ENCODE measurements at regions not wholly inside any gene's neighbourhood (a gene's known extent, or its start where the extent isn't known, plus 50 kb on each side); places are given as distances from the start of the nearest gene placed in this dataset.

DNA sequence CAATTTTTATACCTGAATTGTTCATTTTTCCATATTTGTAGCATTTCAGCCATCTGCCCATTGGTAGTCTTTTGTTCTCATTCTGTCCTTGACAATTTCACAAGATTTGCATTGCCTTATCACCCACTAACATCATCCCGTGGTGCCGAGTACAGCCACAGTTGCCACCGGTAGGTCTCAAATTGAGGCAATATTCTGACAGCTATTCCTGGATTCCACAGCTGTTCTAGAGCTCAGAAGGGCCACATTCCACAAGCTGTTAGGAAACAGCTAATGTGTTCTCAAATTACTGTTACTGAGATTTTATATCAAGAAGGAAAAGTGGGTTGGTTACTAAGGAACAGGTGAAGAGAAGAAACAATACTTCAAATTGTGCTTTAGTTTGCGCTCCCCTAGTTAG, 178.8 kb downstream of the RPRM start:
- DNase-seq (no peak), ATAC-seq (no peak)
- Histone ChIP-seq H3K9me3 (no peaks in the 10 kb centered on the region), H3K27ac (no peak overlapping the region), H3K4me1 (no peaks in the 10 kb centered on the region), H3K4me3 (no peak overlapping the region), H3K27me3 (no peaks in the 10 kb centered on the region), H3K36me3 (no peaks in the 10 kb centered on the region)
- WGBS (ENCODE audit: insufficient coverage, low coverage, low lambda C conversion rate, missing lambda C conversion rate) = 80% methylated on average over 4 of the region's 4 CpGs
- TF ChIP-seq POLR2A (IDR thresholded peaks at IDR 0.05) = no peak
- TF ChIP-seq, protein P1, sequence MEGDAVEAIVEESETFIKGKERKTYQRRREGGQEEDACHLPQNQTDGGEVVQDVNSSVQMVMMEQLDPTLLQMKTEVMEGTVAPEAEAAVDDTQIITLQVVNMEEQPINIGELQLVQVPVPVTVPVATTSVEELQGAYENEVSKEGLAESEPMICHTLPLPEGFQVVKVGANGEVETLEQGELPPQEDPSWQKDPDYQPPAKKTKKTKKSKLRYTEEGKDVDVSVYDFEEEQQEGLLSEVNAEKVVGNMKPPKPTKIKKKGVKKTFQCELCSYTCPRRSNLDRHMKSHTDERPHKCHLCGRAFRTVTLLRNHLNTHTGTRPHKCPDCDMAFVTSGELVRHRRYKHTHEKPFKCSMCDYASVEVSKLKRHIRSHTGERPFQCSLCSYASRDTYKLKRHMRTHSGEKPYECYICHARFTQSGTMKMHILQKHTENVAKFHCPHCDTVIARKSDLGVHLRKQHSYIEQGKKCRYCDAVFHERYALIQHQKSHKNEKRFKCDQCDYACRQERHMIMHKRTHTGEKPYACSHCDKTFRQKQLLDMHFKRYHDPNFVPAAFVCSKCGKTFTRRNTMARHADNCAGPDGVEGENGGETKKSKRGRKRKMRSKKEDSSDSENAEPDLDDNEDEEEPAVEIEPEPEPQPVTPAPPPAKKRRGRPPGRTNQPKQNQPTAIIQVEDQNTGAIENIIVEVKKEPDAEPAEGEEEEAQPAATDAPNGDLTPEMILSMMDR (IDR thresholded peaks at IDR 0.05) = no peak
- intact Hi-C loops (cut with DNase I) = no loop called here

DNA sequence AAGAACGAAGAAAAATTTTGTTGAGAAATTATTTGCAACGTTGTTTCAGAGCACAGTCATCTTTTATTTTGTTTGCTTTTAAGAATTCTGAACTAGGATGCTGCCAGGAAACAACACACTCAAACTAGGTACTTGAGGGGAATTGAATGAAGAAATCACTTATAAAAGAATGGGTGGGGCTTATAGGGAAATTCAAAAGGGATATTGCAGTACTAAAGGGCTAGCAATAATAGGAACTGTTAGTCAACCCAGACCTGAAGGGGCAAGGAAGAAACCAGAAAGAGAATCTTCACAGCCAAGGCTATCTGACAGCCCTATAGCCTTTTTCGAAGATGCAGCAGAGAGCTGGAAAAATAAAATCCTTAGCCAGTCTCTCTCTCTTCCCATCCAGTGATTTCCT, 179.3 kb downstream of the RPRM start:
- Histone ChIP-seq H3K27me3 (no peaks in the 10 kb centered on the region), H3K36me3 (no peaks in the 10 kb centered on the region), H3K4me3 (no peak overlapping the region), H3K9me3 (no peaks in the 10 kb centered on the region), H3K4me1 (no peaks in the 10 kb centered on the region), H3K27ac (no peak overlapping the region)
- DNase-seq = no peak
- no peak for ATAC-seq
- TF ChIP-seq POLR2A (IDR thresholded peaks at IDR 0.05) = no peak
- TF ChIP-seq, protein P1 (IDR thresholded peaks at IDR 0.05) = no peak
- intact Hi-C loops (cut with DNase I) = no loop called here
- 27% methylated on average over 3 of the region's 3 CpGs for WGBS (ENCODE audit: insufficient coverage, low coverage, low lambda C conversion rate, missing lambda C conversion rate)

DNA sequence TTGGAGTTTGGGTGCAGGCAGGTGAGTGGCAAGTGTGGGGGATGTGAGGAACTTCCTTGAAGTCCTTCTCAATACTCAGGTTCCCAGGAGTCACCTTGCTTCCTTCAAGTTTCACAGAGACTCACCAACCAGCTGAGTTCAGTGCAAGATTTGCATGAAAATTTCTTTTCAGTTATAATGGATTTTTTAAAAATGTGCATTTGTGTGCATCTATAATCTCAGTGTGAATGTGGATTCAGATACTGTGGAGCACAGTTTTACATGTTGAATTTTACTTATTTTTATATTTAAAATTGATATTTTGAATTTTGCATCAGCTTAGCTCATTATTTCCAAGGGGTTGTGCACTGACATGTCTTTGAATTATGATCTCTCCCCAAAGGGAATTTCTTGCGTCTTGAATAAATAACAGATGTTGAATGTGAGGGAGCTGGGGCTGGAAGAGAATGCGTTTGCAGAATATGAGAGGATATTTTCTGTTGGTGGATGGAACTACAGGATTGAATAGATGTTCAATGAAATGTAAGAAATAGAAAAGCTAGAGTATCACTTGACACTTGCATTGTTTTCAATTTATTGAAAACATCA, 184.3 kb downstream of the RPRM start:
- ATAC-seq = no peak
- DNase-seq = no peak
- Histone ChIP-seq H3K9me3 (no peaks in the 10 kb centered on the region), H3K36me3 (no peaks in the 10 kb centered on the region), H3K4me1 (no peaks in the 10 kb centered on the region), H3K27me3 (no peaks in the 10 kb centered on the region), H3K27ac (no peak overlapping the region), H3K4me3 (no peak overlapping the region)
- WGBS (ENCODE audit: insufficient coverage, low coverage, low lambda C conversion rate, missing lambda C conversion rate) = 36% methylated on average over 2 of the region's 2 CpGs
- intact Hi-C loops (cut with DNase I) = no loop called here
- TF ChIP-seq, protein P1 (IDR thresholded peaks at IDR 0.05) = no peak
- TF ChIP-seq POLR2A (IDR thresholded peaks at IDR 0.05) = no peak

- intact Hi-C loops (cut with DNase I) = no loop called here
- no peaks in the 10 kb centered on the region for H3K4me1 ChIP-seq
- DNase-seq = no peak
- 41% methylated on average over 5 of the region's 5 CpGs for WGBS (ENCODE audit: insufficient coverage, low coverage, low lambda C conversion rate, missing lambda C conversion rate)
- ATAC-seq = no peak
- H3K27ac ChIP-seq = no peak overlapping the region
- no peaks in the 10 kb centered on the region for H3K36me3 ChIP-seq
- H3K9me3 ChIP-seq = no peaks in the 10 kb centered on the region
- no peaks in the 10 kb centered on the region for H3K27me3 ChIP-seq
- TF ChIP-seq POLR2A (IDR thresholded peaks at IDR 0.05) = no peak
- TF ChIP-seq, protein P1 (IDR thresholded peaks at IDR 0.05) = no peak
- no peak overlapping the region for H3K4me3 ChIP-seq
Measured at GRCh38 chr2:153291718-153292117, 186.8 kb downstream of the RPRM start.
